ENCODE measurements at regions not wholly inside any gene's neighbourhood (a gene's known extent, or its start where the extent isn't known, plus 50 kb on each side); places are given as distances from the start of the nearest gene placed in this dataset.

DNA sequence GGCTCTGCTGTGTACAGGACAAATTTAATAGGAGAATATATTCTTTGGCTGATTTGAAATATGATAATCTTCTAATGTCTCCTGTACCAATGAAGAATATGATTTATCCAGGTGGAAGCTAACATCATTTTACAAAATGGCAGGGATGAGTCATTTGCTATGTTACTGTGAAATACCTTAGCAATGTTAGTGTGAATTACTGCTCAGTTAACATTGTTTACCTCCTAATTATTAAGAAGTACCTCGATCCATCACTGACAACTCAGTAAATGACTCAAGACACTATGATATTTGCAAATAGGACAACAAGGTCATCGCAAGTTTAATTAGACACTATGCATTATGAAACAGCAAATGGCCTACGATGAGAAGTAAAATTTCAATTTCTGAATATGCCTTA, 309.1 kb upstream of the EDNRB start:
- H3K9me2 ChIP-seq (ENCODE audit: insufficient read depth): no peaks in the 10 kb centered on the region
- H3K27ac ChIP-seq (ENCODE audit: low read depth): no peak overlapping the region
- no peak overlapping the region for H3K4me2 ChIP-seq
- H3K9me3 Mint-ChIP-seq: no peaks in the 10 kb centered on the region
- H3K4me3 Mint-ChIP-seq: no peak overlapping the region
- no peaks in the 10 kb centered on the region for H3K36me3 Mint-ChIP-seq (ENCODE audit: low read depth)
- peaks cover 1% of the 10 kb centered on the region; the same call in 2 of the 3 replicates for H3K4me1 Mint-ChIP-seq
- no peaks in the 10 kb centered on the region for H4K20me1 ChIP-seq (replicated peaks; ENCODE audit: insufficient read depth)
- no peak for TF ChIP-seq CREB1 (CRISPR knock-in tag; IDR thresholded peaks at IDR 0.05; ENCODE audit: low read depth)
- TF ChIP-seq, protein P1, sequence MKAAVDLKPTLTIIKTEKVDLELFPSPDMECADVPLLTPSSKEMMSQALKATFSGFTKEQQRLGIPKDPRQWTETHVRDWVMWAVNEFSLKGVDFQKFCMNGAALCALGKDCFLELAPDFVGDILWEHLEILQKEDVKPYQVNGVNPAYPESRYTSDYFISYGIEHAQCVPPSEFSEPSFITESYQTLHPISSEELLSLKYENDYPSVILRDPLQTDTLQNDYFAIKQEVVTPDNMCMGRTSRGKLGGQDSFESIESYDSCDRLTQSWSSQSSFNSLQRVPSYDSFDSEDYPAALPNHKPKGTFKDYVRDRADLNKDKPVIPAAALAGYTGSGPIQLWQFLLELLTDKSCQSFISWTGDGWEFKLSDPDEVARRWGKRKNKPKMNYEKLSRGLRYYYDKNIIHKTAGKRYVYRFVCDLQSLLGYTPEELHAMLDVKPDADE (IDR thresholded peaks at IDR 0.05): no peak
- TF ChIP-seq POLR2AphosphoS5 (IDR thresholded peaks at IDR 0.05; ENCODE audit: low read depth): no peak
- no peak for TF ChIP-seq ZNF114 (CRISPR knock-in tag; IDR thresholded peaks at IDR 0.05)
- TF ChIP-seq ZNF331 (CRISPR knock-in tag; IDR thresholded peaks at IDR 0.05; ENCODE audit: low read depth): no peak
- TF ChIP-seq, protein P2, sequence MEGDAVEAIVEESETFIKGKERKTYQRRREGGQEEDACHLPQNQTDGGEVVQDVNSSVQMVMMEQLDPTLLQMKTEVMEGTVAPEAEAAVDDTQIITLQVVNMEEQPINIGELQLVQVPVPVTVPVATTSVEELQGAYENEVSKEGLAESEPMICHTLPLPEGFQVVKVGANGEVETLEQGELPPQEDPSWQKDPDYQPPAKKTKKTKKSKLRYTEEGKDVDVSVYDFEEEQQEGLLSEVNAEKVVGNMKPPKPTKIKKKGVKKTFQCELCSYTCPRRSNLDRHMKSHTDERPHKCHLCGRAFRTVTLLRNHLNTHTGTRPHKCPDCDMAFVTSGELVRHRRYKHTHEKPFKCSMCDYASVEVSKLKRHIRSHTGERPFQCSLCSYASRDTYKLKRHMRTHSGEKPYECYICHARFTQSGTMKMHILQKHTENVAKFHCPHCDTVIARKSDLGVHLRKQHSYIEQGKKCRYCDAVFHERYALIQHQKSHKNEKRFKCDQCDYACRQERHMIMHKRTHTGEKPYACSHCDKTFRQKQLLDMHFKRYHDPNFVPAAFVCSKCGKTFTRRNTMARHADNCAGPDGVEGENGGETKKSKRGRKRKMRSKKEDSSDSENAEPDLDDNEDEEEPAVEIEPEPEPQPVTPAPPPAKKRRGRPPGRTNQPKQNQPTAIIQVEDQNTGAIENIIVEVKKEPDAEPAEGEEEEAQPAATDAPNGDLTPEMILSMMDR (conservative IDR thresholded peaks at IDR 0.05; ENCODE audit: low read depth in 2 of 2): no peak
- no peak for TF ChIP-seq STAT1 (IDR thresholded peaks at IDR 0.05; ENCODE audit: unreplicated experiment)
- TF ChIP-seq JUNB (IDR thresholded peaks at IDR 0.05; ENCODE audit: unreplicated experiment): no peak
- TF ChIP-seq, protein P3, sequence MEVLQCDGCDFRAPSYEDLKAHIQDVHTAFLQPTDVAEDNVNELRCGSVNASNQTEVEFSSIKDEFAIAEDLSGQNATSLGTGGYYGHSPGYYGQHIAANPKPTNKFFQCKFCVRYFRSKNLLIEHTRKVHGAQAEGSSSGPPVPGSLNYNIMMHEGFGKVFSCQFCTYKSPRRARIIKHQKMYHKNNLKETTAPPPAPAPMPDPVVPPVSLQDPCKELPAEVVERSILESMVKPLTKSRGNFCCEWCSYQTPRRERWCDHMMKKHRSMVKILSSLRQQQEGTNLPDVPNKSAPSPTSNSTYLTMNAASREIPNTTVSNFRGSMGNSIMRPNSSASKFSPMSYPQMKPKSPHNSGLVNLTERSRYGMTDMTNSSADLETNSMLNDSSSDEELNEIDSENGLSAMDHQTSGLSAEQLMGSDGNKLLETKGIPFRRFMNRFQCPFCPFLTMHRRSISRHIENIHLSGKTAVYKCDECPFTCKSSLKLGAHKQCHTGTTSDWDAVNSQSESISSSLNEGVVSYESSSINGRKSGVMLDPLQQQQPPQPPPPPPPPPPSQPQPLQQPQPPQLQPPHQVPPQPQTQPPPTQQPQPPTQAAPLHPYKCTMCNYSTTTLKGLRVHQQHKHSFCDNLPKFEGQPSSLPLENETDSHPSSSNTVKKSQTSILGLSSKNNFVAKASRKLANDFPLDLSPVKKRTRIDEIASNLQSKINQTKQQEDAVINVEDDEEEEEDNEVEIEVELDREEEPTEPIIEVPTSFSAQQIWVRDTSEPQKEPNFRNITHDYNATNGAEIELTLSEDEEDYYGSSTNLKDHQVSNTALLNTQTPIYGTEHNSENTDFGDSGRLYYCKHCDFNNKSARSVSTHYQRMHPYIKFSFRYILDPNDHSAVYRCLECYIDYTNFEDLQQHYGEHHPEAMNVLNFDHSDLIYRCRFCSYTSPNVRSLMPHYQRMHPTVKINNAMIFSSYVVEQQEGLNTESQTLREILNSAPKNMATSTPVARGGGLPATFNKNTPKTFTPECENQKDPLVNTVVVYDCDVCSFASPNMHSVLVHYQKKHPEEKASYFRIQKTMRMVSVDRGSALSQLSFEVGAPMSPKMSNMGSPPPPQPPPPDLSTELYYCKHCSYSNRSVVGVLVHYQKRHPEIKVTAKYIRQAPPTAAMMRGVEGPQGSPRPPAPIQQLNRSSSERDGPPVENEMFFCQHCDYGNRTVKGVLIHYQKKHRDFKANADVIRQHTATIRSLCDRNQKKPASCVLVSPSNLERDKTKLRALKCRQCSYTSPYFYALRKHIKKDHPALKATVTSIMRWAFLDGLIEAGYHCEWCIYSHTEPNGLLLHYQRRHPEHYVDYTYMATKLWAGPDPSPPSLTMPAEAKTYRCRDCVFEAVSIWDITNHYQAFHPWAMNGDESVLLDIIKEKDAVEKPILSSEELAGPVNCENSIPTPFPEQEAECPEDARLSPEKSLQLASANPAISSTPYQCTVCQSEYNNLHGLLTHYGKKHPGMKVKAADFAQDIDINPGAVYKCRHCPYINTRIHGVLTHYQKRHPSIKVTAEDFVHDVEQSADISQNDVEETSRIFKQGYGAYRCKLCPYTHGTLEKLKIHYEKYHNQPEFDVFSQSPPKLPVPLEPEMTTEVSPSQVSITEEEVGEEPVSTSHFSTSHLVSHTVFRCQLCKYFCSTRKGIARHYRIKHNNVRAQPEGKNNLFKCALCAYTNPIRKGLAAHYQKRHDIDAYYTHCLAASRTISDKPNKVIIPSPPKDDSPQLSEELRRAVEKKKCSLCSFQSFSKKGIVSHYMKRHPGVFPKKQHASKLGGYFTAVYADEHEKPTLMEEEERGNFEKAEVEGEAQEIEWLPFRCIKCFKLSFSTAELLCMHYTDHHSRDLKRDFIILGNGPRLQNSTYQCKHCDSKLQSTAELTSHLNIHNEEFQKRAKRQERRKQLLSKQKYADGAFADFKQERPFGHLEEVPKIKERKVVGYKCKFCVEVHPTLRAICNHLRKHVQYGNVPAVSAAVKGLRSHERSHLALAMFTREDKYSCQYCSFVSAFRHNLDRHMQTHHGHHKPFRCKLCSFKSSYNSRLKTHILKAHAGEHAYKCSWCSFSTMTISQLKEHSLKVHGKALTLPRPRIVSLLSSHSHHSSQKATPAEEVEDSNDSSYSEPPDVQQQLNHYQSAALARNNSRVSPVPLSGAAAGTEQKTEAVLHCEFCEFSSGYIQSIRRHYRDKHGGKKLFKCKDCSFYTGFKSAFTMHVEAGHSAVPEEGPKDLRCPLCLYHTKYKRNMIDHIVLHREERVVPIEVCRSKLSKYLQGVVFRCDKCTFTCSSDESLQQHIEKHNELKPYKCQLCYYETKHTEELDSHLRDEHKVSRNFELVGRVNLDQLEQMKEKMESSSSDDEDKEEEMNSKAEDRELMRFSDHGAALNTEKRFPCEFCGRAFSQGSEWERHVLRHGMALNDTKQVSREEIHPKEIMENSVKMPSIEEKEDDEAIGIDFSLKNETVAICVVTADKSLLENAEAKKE (CRISPR knock-in tag; IDR thresholded peaks at IDR 0.05): no peak
- TF ChIP-seq, protein P4, sequence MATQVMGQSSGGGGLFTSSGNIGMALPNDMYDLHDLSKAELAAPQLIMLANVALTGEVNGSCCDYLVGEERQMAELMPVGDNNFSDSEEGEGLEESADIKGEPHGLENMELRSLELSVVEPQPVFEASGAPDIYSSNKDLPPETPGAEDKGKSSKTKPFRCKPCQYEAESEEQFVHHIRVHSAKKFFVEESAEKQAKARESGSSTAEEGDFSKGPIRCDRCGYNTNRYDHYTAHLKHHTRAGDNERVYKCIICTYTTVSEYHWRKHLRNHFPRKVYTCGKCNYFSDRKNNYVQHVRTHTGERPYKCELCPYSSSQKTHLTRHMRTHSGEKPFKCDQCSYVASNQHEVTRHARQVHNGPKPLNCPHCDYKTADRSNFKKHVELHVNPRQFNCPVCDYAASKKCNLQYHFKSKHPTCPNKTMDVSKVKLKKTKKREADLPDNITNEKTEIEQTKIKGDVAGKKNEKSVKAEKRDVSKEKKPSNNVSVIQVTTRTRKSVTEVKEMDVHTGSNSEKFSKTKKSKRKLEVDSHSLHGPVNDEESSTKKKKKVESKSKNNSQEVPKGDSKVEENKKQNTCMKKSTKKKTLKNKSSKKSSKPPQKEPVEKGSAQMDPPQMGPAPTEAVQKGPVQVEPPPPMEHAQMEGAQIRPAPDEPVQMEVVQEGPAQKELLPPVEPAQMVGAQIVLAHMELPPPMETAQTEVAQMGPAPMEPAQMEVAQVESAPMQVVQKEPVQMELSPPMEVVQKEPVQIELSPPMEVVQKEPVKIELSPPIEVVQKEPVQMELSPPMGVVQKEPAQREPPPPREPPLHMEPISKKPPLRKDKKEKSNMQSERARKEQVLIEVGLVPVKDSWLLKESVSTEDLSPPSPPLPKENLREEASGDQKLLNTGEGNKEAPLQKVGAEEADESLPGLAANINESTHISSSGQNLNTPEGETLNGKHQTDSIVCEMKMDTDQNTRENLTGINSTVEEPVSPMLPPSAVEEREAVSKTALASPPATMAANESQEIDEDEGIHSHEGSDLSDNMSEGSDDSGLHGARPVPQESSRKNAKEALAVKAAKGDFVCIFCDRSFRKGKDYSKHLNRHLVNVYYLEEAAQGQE (IDR thresholded peaks at IDR 0.05; ENCODE audit: unreplicated experiment): no peak
- no peak for TF ChIP-seq EZH2 (IDR thresholded peaks at IDR 0.05; ENCODE audit: low read depth, unreplicated experiment)
- no peak for TF ChIP-seq NANOG (IDR thresholded peaks at IDR 0.05; ENCODE audit: borderline replicate concordance)
- no peak for TF ChIP-seq EZH2phosphoT487 (IDR thresholded peaks at IDR 0.05; ENCODE audit: unreplicated experiment)
- ATAC-seq (no peak), DNase-seq (ENCODE audit: low spot score) (no peak)
- H2AFZ ChIP-seq: no peak overlapping the region
- no peaks in the 10 kb centered on the region for H3K36me3 ChIP-seq (ENCODE audit: insufficient read depth)
- H3K27me3 Mint-ChIP-seq (ENCODE audit: insufficient read depth, low read depth, poor library complexity): no peaks in the 10 kb centered on the region
- H3K4me3 ChIP-seq: no peak overlapping the region
- no peaks in the 10 kb centered on the region for H3F3A ChIP-seq (replicated peaks; ENCODE audit: low read depth)
- no peak overlapping the region for H3K27ac Mint-ChIP-seq
- no peaks in the 10 kb centered on the region for H3K27me3 ChIP-seq (ENCODE audit: insufficient read depth)
- no peaks in the 10 kb centered on the region for H3K4me1 ChIP-seq (ENCODE audit: insufficient read depth)
- no peaks in the 10 kb centered on the region for H3K79me2 ChIP-seq (replicated peaks; ENCODE audit: insufficient read depth)

Measured in GM23338 (cell line).